ENCODE measurements at regions not wholly inside any gene's neighbourhood (a gene's known extent, or its start where the extent isn't known, plus 50 kb on each side); places are given as distances from the start of the nearest gene placed in this dataset.
"Not testable (repeated sequence)": the region's sequence is repeated elsewhere in the genome, so short reads cannot be mapped to it uniquely, and the experiment has no call there.

GRCh38 chr15:20025040-20025439 is 516.6 kb downstream of the GOLGA6L6 start:
- TF ChIP-seq, protein P1, sequence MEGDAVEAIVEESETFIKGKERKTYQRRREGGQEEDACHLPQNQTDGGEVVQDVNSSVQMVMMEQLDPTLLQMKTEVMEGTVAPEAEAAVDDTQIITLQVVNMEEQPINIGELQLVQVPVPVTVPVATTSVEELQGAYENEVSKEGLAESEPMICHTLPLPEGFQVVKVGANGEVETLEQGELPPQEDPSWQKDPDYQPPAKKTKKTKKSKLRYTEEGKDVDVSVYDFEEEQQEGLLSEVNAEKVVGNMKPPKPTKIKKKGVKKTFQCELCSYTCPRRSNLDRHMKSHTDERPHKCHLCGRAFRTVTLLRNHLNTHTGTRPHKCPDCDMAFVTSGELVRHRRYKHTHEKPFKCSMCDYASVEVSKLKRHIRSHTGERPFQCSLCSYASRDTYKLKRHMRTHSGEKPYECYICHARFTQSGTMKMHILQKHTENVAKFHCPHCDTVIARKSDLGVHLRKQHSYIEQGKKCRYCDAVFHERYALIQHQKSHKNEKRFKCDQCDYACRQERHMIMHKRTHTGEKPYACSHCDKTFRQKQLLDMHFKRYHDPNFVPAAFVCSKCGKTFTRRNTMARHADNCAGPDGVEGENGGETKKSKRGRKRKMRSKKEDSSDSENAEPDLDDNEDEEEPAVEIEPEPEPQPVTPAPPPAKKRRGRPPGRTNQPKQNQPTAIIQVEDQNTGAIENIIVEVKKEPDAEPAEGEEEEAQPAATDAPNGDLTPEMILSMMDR (IDR thresholded peaks at IDR 0.05) = not testable (repeated sequence)
- not testable (repeated sequence) for TF ChIP-seq POLR2AphosphoS5 (IDR thresholded peaks at IDR 0.05)

Measured in upper lobe of left lung (tissue), 4 donors.